Tibial nerve (tissue), 3 donors: ENCODE measurements at regions not wholly inside any gene's neighbourhood (a gene's known extent, or its start where the extent isn't known, plus 50 kb on each side); places are given as distances from the start of the nearest gene placed in this dataset.

Experiments used
- CTCF ChIP-seq, 5 experiments: fragments of 200-600 bp in 3 of 5; fragments of 450-650 bp in 2 of 5; sonication (generic) in 3 of 5; IDR thresholded peaks; one replicate each; pipeline ENCODE4 v1.5.1; 2016 to 2019; ENCODE audit warnings: antibody characterized with exemption in 5 of 5, mild to moderate bottlenecking in 3 of 5, moderate library complexity in 2 of 5
- POLR2A ChIP-seq, 2 donors: fragments of 450-650 bp; IDR thresholded peaks; one replicate each; pipeline ENCODE4 v1.6.1; 2017; ENCODE audit warnings: antibody characterized with exemption in 2 of 2, mild to moderate bottlenecking in 2 of 2, moderate library complexity in 2 of 2

GRCh38 chr7:13189668-13190067 lies 502.2 kb downstream of the ARL4A start:
- TF ChIP-seq POLR2A (IDR thresholded peaks at IDR 0.05) (no peak), CTCF (IDR thresholded peaks at IDR 0.05) (no peak)
